ENCODE measurements at regions not wholly inside any gene's neighbourhood (a gene's known extent, or its start where the extent isn't known, plus 50 kb on each side); places are given as distances from the start of the nearest gene placed in this dataset.
A peak's percentile ranks its signal among the peaks of the same experiment; 100 is the strongest.

- no peak for DNase-seq
- no peaks in the 10 kb centered on the region for H3K27me3 ChIP-seq
These were observed 908.1 kb downstream of the GALC start for GRCh38 chr14:87084908-87085307.

GRCh38 chr14:87082917-87083316, 910.1 kb downstream of the GALC start:
- Histone ChIP-seq H3K36me3 (no peaks in the 10 kb centered on the region), H3K4me3 (no peak overlapping the region), H3K9me3 (no peaks in the 10 kb centered on the region), H3K27me3 (no peaks in the 10 kb centered on the region)
- DNase-seq, result no peak

More at GRCh38 chr14:87084908-87085307, 908.1 kb downstream of the GALC start:
- H3K4me3 ChIP-seq, result no peak overlapping the region
- no peaks in the 10 kb centered on the region for H3K36me3 ChIP-seq
- no peaks in the 10 kb centered on the region for H3K9me3 ChIP-seq

GRCh38 chr14:87081004-87081403, 912.0 kb downstream of the GALC start:
- Histone ChIP-seq H3K36me3 (no peaks in the 10 kb centered on the region), H3K4me3 (no peak overlapping the region), H3K27me3 (no peaks in the 10 kb centered on the region), H3K9me3 (no peaks in the 10 kb centered on the region)
- no peak for DNase-seq

GRCh38 chr14:87080146-87080545, 912.8 kb downstream of the GALC start:
- Histone ChIP-seq H3K36me3 (no peaks in the 10 kb centered on the region), H3K27me3 (no peaks in the 10 kb centered on the region), H3K4me3 (no peak overlapping the region), H3K9me3 (no peaks in the 10 kb centered on the region)
- no peak for DNase-seq

GRCh38 chr14:87079416-87079815, 913.6 kb downstream of the GALC start:
- no peak for DNase-seq
- H3K4me3 ChIP-seq, result no peak overlapping the region

GRCh38 chr14:87076922-87077321, 916.1 kb downstream of the GALC start:
- no peaks in the 10 kb centered on the region for H3K36me3 ChIP-seq
- H3K4me3 ChIP-seq, result no peak overlapping the region
- H3K9me3 ChIP-seq, result no peaks in the 10 kb centered on the region
- no peaks in the 10 kb centered on the region for H3K27me3 ChIP-seq
- no peak for DNase-seq

More at GRCh38 chr14:87079416-87079815, 913.6 kb downstream of the GALC start:
- Histone ChIP-seq H3K36me3 (no peaks in the 10 kb centered on the region), H3K27me3 (no peaks in the 10 kb centered on the region), H3K9me3 (no peaks in the 10 kb centered on the region)

GRCh38 chr14:87076146-87076545, 916.8 kb downstream of the GALC start:
- Histone ChIP-seq H3K9me3 (no peaks in the 10 kb centered on the region), H3K4me3 (no peak overlapping the region), H3K27me3 (no peaks in the 10 kb centered on the region), H3K36me3 (no peaks in the 10 kb centered on the region)
- no peak for DNase-seq

GRCh38 chr14:87073880-87074570, 919.0 kb downstream of the GALC start:
- Histone ChIP-seq H3K9me3 (no peaks in the 10 kb centered on the region), H3K27me3 (no peaks in the 10 kb centered on the region), H3K36me3 (no peaks in the 10 kb centered on the region), H3K4me3 (no peak overlapping the region)
- no peak for DNase-seq

- no peaks in the 10 kb centered on the region for H3K9me3 ChIP-seq
- H3K4me3 ChIP-seq, result no peak overlapping the region
- no peaks in the 10 kb centered on the region for H3K27me3 ChIP-seq
- peak; percentile 62 for DNase-seq
- H3K36me3 ChIP-seq, result no peaks in the 10 kb centered on the region
These were observed 925.4 kb downstream of the GALC start for GRCh38 chr14:87067591-87067990.

GRCh38 chr14:87067061-87067460, 925.9 kb downstream of the GALC start:
- Histone ChIP-seq H3K9me3 (no peaks in the 10 kb centered on the region), H3K4me3 (no peak overlapping the region), H3K36me3 (no peaks in the 10 kb centered on the region), H3K27me3 (no peaks in the 10 kb centered on the region)
- no peak for DNase-seq

GRCh38 chr14:87066221-87066817, 926.7 kb downstream of the GALC start:
- peak; percentile 1 for DNase-seq

GRCh38 chr14:87065366-87065765, 927.6 kb downstream of the GALC start:
- no peak overlapping the region for H3K4me3 ChIP-seq
- H3K36me3 ChIP-seq, result no peaks in the 10 kb centered on the region
- no peaks in the 10 kb centered on the region for H3K27me3 ChIP-seq
- no peak for DNase-seq
- no peaks in the 10 kb centered on the region for H3K9me3 ChIP-seq

More at GRCh38 chr14:87066221-87066817, 926.7 kb downstream of the GALC start:
- H3K4me3 ChIP-seq, result no peak overlapping the region
- H3K27me3 ChIP-seq, result no peaks in the 10 kb centered on the region
- no peaks in the 10 kb centered on the region for H3K36me3 ChIP-seq
- H3K9me3 ChIP-seq, result no peaks in the 10 kb centered on the region

- no peaks in the 10 kb centered on the region for H3K36me3 ChIP-seq
- DNase-seq, result no peak
- no peaks in the 10 kb centered on the region for H3K27me3 ChIP-seq
These were observed 929.8 kb downstream of the GALC start for GRCh38 chr14:87063181-87063580.

GRCh38 chr14:87060405-87060804, 932.6 kb downstream of the GALC start:
- Histone ChIP-seq H3K9me3 (no peaks in the 10 kb centered on the region), H3K27me3 (no peaks in the 10 kb centered on the region), H3K36me3 (no peaks in the 10 kb centered on the region), H3K4me3 (no peak overlapping the region)
- no peak for DNase-seq

More at GRCh38 chr14:87063181-87063580, 929.8 kb downstream of the GALC start:
- Histone ChIP-seq H3K4me3 (no peak overlapping the region), H3K9me3 (no peaks in the 10 kb centered on the region)

- Histone ChIP-seq H3K36me3 (no peaks in the 10 kb centered on the region), H3K9me3 (no peaks in the 10 kb centered on the region), H3K4me3 (no peak overlapping the region), H3K27me3 (no peaks in the 10 kb centered on the region)
- DNase-seq, result peak; percentile 21
These were observed 933.7 kb downstream of the GALC start for GRCh38 chr14:87059060-87059839.

GRCh38 chr14:87055007-87055406, 938.0 kb downstream of the GALC start:
- no peaks in the 10 kb centered on the region for H3K36me3 ChIP-seq
- no peaks in the 10 kb centered on the region for H3K27me3 ChIP-seq
- no peaks in the 10 kb centered on the region for H3K9me3 ChIP-seq
- H3K4me3 ChIP-seq, result no peak overlapping the region
- DNase-seq, result no peak

- no peak for DNase-seq
- no peak overlapping the region for H3K4me3 ChIP-seq
- no peaks in the 10 kb centered on the region for H3K36me3 ChIP-seq
- H3K9me3 ChIP-seq, result no peaks in the 10 kb centered on the region
- no peaks in the 10 kb centered on the region for H3K27me3 ChIP-seq
These were observed 940.2 kb downstream of the GALC start for GRCh38 chr14:87052646-87053225.
